Iris pigment epithelial cell (primary cell): ENCODE measurements at regions not wholly inside any gene's neighbourhood (a gene's known extent, or its start where the extent isn't known, plus 50 kb on each side); places are given as distances from the start of the nearest gene placed in this dataset.

Source experiments
- DNase-seq: peaks from one replicate; pipeline ENCODE4 v3.0.0-alpha.2; 2011; ENCODE audit warnings: low read depth

DNA sequence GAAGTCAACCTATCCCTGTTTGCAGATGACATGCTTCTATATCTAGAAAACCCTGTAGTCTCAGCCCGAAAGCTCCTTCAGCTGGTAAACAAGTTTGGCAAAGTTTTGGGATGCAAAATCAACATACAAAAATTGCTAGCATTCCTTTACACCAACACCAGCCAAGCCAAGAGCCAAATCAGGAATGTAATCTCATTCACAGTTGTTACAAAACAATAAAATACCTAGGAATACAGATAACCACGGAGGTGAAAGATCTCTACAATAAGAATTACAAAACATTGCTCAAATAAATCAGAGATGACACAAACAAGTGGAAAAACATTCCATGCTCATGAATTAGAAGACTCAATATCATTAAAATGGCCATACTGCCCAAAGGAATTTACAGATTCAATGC is 50.4 kb upstream of the ZNF365 start:
- DNase-seq, result peak; percentile 16
